GM18520 (cell line): ENCODE measurements at regions not wholly inside any gene's neighbourhood (a gene's known extent, or its start where the extent isn't known, plus 50 kb on each side); places are given as distances from the start of the nearest gene placed in this dataset.

Experiments used
- ATAC-seq: cut with Tn5 transposase; IDR thresholded peaks from one replicate; pipeline ENCODE4 v1.9.1; 2021; ENCODE audit not compliant: unreplicated experiment

DNA sequence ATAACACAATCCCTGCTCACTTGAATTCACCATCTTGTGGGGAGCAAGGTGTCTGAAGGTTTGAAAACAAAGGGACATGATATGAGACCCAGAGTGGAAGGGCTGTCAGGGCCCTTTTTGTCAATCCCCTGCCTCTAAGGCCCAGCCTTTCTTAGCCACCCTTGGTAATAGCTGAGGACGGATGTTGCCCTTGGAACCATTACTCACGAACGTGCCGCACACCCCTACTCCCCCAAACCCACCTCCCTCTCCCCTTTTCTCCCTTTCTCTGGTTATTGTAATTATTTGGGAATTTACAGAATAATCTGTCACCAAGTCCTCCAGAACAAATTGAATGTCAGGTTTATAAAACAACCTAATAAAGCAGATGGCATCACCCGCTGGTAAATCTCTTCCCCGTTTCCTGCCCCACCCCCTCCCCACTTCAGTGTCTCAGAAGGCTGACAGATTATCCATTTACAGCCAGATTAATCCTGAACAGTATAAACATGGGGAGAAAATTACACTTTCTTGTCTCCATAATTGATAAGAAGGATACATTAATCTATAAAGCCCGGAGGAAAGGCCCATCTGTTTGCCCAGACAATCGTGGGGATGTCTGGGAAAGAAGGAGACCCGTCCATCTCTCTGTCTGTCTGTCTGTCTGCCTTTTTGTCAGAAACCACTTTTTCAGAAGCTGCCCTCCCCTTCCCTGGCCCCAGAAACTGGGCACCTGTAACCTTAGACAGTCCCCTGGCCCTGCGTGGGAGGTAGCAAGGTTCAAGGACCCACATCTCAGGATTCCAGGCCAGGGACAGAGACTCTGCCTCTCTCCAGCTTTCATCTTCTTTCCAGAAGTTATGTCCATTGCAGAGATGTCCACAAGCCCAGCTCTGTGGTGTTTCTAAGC is 60.6 kb upstream of the CD34 start:
- ATAC-seq = no peak

DNA sequence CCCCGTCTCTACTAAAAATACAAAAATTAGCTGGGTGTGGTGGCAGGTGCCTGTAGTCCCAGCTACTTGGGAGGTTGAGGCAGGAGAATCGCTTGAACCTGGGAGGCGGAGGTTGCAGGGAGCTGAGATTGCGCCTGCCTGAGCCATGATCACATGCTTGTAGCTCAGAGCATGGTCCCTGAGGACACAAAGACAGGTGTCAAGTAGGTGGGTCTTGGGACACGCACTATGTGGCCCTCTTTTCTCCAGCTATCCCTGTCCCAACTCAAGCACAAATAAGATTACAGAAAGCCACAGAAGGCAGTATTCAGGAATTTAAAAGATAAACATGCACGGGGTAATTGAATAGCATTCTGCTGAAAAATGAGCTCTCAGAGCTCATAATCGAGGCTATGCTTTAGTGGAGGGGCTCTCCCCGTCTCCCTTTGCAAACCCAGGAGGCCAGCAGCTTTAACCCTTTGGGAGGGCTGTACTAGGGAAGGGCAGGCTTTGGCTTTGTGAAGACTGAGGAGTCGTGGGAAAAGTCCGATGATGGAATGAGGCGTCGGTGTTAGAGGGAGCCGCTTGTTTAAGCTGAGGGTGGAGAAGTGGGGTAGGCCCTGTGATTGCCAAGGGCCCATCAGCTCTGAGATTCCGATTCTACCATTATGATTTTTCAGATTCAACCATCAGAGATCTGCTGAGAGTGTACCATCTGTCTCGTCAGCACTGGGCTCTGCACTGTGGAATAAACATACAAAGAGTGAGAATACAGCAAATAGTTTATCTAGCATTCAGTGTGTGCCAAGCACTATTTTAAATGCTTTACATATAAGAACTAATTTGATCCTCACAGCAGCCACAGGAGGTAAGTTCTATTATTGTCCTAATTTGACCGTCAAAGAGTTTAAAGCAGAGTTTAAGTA is 59.7 kb upstream of the CD34 start:
- no peak for ATAC-seq

DNA sequence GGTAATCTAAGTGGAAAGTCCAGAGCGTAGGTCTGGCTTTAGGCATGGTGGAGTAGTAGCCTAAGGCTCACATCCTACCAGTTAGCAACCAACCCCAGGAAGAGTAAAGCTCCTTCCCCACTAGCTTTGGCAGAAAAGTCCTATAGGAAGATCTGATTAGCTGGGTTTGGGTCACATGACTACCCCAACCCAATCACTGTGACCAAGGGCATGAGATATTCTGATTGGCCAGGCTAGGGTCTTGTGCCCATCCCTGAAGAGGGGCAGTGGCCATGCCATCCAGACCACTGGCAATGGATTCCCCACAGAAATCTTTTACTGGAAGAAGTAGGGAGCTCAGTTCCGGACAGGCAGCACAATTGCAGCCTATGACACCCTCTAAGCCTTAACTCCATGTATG is 58.6 kb upstream of the CD34 start:
- ATAC-seq = no peak

DNA sequence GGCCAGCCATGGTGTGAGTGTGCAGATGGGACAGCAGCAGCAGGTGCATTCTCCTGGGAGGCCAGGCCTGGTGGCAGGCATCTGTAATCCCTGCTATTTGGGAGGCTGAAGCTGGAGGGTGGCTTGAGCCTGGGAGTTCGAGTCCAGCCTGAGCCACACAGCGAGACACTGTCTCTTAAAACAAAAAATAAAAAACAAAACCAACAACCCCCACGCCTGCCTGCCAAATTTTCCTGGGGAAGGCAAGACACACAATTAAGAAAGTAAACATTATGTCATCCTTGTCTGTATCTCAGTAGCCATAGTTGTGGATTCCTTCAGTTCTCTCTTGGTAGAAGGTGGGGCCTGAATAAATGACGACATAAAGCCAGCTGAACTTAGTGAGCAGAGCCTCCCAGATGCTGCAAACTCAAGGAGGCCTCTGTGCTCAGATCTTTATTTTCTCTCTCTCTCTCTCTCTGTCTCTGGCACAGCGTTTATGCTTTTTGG is 57.6 kb upstream of the CD34 start:
- ATAC-seq = no peak

DNA sequence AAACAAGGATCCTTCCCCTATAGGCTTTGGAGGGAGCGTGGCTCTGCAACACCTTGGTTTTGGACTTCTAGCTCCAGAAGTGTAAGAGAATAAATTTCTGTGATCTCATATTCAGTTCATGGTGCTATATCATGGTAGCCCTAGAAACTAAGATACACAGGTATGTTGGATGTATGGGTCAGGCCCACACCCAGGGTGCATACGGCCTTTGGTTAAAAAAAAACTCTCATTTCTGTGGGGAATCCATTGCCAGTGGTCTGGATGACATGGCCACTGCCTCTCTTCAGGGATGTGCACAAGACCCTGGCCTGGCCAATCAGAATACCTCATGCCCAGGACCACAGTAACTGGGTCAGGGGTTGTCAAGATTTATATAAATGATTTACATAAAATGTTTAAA is 56.8 kb upstream of the CD34 start:
- ATAC-seq = no peak

DNA sequence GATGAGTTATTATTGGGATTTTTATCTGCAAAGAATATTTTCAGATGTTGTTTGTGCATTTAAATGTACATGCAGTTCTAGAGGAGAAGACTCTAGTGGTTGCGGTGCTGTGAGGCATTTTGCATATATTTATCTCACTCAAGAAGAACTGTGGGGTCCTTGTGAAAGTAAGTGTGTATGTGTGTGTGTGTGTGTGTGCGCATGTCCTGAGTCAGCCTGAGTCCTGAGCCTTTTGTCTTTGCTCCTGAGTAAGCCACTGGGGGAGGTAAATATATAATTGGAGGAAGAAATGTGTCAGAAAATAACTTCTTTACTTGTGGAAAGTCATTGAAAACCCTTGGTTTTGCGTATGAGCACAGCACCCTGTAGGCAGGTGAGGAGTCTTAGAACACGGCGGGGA is 55.6 kb upstream of the CD34 start:
- no peak for ATAC-seq

DNA sequence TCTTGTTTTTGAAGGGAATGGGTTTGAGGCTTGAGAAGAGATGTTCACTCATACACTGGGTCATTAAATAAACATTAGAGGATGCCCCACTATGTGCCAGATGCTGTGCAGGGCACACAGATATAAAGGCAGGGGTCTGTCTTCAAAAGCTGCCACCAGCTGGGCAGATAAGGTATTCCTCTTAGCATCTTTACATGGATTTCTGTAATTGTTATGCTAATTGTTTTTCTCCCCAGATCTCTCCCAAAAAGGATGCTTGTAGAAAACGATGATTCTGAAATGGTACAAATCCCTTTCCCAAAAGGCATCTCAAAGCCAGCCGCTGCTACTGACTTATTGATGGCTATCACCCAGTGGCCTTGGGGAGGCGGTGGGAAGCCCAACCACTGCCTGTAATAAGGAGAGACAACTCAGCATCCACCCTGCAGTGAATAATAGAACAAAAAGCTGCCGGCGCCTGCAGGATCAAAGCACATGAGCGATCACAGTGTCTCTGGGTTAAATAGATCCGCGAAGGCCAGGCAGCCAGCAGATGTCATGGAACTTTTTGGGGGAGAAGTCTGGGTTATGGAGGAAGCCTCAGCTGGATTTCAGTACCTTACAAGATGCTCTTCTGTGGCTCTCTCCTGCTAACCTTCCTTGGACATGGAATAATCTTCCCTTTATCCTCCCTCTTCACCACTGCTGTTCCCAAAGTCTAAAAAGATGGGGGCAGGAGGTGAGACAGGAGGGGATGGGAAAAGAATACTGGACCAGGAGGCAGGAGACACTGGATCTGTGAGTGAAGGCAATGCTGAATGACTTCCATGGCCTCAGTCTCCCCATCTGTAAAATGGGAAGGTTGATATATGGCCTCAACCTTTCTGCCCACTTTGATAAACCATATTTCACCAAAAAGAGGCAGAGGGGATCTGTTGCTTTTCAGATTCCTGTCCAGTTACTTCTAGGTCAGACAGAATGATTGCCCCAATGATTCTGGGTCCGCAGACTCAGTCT is 54.8 kb upstream of the CD34 start:
- no peak for ATAC-seq

DNA sequence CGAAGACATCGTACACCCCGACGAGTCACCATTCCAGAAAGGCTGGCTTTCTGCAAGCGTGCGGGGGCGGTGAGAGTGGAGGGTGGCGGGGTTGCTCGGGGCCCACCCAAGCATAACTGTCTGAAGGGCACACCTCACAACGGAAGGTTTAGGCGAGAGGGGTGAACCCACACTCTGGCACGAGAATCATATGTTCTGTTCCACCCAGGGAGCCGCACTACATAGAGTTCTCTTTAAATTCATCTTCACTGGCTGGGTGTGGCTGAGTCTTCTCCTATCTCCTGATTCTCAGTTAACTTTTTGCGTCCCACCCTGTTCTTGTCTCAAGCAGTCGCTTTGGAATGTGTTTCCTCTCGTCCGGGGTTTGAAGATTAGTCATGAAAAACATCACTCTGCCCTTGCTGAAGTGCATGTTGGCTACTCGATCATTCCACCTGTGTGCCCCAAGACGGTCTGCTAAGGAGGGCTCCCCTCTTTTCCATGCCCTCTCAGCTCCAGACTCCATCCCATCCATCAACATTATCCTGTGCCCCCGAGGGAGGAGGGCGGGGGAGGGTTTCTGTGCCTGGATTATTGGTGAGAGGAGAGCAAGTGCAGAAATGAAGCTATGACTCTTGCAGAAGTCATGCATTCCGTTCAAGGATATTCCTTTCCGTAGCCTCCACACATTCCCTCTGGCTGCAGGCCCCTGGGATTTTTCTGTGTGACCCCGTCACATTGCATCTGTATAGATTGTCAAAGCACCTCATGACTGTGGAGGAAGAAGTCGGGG is 53.5 kb upstream of the CD34 start:
- ATAC-seq = no peak

DNA sequence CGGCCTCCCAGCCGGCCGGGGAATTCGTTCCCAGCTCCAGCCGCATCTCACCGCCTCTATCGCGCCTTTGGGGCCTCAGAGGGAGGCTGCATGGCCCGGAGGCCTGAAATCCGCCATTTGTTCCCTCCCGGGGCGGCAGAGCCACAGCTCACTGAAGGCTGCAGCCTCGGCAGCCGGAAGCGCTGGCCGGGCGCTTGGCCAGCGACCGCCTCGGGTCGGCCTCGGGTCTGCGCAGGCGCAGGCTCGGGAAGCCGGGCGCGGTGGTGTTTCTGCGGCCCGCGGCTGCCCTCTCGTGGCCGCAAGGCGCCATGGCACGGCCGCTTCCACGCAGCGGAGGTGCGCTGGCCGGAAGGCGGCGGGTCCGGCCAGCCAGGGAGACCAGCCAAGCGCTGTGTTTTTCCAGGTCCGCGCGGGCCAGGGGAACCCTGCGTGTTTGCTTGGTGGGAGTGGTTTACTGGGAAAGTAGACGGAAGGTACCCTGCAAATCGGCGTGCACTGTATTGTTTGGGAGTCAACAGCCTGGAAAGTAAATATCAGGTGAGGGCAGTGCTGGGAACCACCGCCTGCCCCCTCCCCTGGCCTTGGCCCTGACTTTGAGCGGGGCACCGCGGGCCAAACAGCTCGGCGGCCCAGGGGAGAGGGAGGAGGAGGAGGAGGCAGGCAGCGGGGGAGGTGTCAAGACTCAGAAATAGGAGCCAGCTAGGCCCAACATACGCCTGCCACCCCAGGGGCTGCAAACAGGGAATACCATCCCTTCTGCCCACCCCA is 52.7 kb upstream of the CD34 start:
- ATAC-seq = peak; percentile 87

DNA sequence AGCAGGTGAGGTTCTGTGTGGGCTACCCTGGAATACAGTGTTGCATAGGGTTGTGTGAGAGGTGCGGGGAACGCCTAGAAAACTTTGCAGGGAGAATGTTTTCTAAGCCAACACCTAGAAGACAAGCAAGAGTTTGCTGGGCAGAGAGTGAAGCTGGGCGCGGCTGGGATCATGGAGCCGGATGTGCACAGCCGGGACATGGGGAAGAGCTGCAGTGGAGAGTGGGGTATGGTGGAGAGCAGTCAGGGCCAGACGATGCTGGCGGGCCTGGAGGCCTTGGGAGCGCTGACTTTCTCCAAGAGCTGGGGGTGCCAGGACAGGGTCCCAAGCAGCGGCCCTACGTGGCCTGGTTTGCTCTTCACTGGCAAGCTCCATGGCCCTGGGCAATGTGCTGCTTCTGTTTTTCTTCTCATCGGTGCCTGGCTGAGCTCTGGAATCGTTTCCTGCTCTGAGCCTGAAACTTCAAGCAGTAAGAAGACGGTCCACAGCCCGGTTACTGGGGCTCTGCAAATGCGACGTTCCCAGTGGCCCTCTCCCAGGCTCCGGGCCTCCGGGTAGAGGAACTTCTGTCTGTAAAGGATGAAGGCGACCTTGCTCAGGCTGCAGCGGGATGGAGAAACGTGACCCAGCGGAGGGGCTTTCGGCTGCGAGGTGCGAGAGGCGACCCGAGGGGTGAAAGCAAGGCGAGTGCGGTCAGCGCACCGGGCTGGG is 51.9 kb upstream of the CD34 start:
- ATAC-seq = no peak
